Endothelial cell (in vitro differentiated cells): ENCODE measurements at regions not wholly inside any gene's neighbourhood (a gene's known extent, or its start where the extent isn't known, plus 50 kb on each side); places are given as distances from the start of the nearest gene placed in this dataset.

Experiments
- DNase-seq: peaks from one replicate; pipeline ENCODE4 v3.0.0; 2021; ENCODE audit warnings: low spot score
- H3K27ac Mint-ChIP-seq: one replicate; pipeline ENCODE4 v1.8.0; 2021; ENCODE audit warnings: mixed read lengths, inconsistent platforms; ENCODE audit not compliant: unreplicated experiment
- H3K27me3 Mint-ChIP-seq: one replicate; pipeline ENCODE4 v1.8.0; 2021; ENCODE audit warnings: mild to moderate bottlenecking, moderate library complexity, mixed read lengths, inconsistent platforms; ENCODE audit not compliant: unreplicated experiment
- H3K36me3 Mint-ChIP-seq: one replicate; pipeline ENCODE4 v1.8.0; 2021; ENCODE audit warnings: mild to moderate bottlenecking, low read depth, mixed read lengths, inconsistent platforms; ENCODE audit not compliant: unreplicated experiment
- H3K4me1 Mint-ChIP-seq: one replicate; pipeline ENCODE4 v1.8.0; 2021; ENCODE audit warnings: mild to moderate bottlenecking, mixed read lengths, inconsistent platforms; ENCODE audit not compliant: unreplicated experiment
- H3K4me3 Mint-ChIP-seq: one replicate; pipeline ENCODE4 v1.8.0; 2021; ENCODE audit warnings: mild to moderate bottlenecking, mixed read lengths, inconsistent platforms; ENCODE audit not compliant: unreplicated experiment
- H3K9me3 Mint-ChIP-seq: one replicate; pipeline ENCODE4 v1.8.0; 2021; ENCODE audit warnings: mixed read lengths, inconsistent platforms; ENCODE audit not compliant: unreplicated experiment
- TF ChIP-seq, protein P1 (sequence below): fragments of 200-600 bp; sonication (generic); IDR thresholded peaks from one replicate; pipeline ENCODE4 v1.5.0; 2021; ENCODE audit warnings: antibody characterized with exemption; ENCODE audit not compliant: unreplicated experiment

GRCh38 chr13:103908911-103909310 lies 842.7 kb upstream of the SLC10A2 start:
- no peak overlapping the region for H3K27ac Mint-ChIP-seq
- H3K4me3 Mint-ChIP-seq: no peak overlapping the region
- H3K36me3 Mint-ChIP-seq: no peaks in the 10 kb centered on the region
- no peaks in the 10 kb centered on the region for H3K9me3 Mint-ChIP-seq
- no peaks in the 10 kb centered on the region for H3K27me3 Mint-ChIP-seq
- DNase-seq: no peak
- TF ChIP-seq, protein P1, sequence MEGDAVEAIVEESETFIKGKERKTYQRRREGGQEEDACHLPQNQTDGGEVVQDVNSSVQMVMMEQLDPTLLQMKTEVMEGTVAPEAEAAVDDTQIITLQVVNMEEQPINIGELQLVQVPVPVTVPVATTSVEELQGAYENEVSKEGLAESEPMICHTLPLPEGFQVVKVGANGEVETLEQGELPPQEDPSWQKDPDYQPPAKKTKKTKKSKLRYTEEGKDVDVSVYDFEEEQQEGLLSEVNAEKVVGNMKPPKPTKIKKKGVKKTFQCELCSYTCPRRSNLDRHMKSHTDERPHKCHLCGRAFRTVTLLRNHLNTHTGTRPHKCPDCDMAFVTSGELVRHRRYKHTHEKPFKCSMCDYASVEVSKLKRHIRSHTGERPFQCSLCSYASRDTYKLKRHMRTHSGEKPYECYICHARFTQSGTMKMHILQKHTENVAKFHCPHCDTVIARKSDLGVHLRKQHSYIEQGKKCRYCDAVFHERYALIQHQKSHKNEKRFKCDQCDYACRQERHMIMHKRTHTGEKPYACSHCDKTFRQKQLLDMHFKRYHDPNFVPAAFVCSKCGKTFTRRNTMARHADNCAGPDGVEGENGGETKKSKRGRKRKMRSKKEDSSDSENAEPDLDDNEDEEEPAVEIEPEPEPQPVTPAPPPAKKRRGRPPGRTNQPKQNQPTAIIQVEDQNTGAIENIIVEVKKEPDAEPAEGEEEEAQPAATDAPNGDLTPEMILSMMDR: no peak
- no peaks in the 10 kb centered on the region for H3K4me1 Mint-ChIP-seq

DNA sequence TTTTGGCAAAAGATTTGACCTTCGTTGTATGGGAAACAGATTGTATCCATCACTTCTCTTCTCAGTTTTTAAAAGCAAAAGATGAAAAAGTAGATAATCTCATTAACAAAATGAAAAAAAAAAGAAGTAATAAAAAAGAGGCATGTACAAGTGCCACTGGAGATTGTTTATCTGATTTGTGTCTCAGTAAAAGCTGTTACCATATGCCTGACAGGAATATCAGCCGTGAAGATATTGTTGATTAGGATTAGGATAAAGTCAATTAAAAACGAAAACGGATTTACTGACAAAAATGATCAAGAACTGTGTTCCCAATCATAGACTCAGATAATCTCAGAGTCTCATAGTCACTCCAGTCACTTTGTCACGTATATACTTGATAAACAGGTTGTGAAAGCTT lies 842.1 kb upstream of the SLC10A2 start:
- TF ChIP-seq, protein P1: no peak
- H3K36me3 Mint-ChIP-seq: no peaks in the 10 kb centered on the region
- no peak for DNase-seq

DNA sequence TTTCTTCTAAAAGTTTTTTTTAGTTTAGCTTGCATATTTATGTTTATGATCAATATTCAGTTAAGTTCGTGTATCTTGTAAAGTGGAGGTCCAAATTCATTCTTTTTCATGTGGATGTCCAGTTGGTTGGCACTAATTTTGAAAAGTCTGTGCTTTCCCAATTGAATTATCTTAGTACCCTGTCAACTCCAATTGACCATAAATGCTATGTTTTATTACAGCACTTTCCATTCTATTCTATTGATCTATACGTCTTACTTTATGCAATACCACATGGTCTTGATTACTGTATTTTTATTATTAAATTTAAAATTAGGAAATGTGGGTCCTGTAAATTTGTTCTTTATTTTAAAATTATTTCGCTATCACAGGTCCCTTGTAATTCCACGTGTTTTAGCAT lies 837.6 kb upstream of the SLC10A2 start:
- H3K4me3 Mint-ChIP-seq: no peak overlapping the region
- no peaks in the 10 kb centered on the region for H3K4me1 Mint-ChIP-seq
- H3K27ac Mint-ChIP-seq: no peak overlapping the region
- H3K27me3 Mint-ChIP-seq: no peaks in the 10 kb centered on the region
- TF ChIP-seq, protein P1: no peak
- no peaks in the 10 kb centered on the region for H3K9me3 Mint-ChIP-seq
- DNase-seq: no peak
- no peaks in the 10 kb centered on the region for H3K36me3 Mint-ChIP-seq

More for the DNA sequence above, 842.1 kb upstream of the SLC10A2 start:
- Mint-ChIP-seq H3K4me3 (no peak overlapping the region), H3K9me3 (no peaks in the 10 kb centered on the region), H3K4me1 (no peaks in the 10 kb centered on the region), H3K27me3 (no peaks in the 10 kb centered on the region), H3K27ac (no peak overlapping the region)

DNA sequence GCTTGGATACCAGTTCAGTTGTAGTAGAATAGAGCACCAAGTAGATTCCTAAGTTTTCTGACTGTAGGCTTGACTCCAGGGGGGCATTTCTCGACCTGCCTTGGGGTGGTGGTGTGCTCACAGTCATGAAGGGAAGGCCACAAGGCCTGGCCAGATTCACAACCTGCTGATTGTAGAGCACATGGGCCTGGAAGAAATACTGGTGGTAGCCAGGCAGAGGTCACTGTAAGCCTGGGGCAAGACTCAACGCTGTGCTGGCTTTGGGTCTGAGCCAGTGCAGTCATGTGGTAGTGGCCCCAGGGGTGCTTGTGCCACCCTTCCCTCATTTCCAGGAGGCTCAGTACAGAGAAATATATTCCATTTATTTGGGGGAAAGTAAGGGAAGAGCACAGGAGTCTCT lies 832.3 kb upstream of the SLC10A2 start:
- H3K27ac Mint-ChIP-seq: no peak overlapping the region

GRCh38 chr13:103895835-103896531 lies 829.8 kb upstream of the SLC10A2 start:
- no peaks in the 10 kb centered on the region for H3K4me1 Mint-ChIP-seq
- TF ChIP-seq, protein P1: no peak
- H3K27me3 Mint-ChIP-seq: no peaks in the 10 kb centered on the region
- H3K36me3 Mint-ChIP-seq: no peaks in the 10 kb centered on the region
- no peak overlapping the region for H3K27ac Mint-ChIP-seq
- no peak overlapping the region for H3K4me3 Mint-ChIP-seq
- DNase-seq: no peak
- H3K9me3 Mint-ChIP-seq: no peaks in the 10 kb centered on the region

More for the DNA sequence above, 832.3 kb upstream of the SLC10A2 start:
- H3K36me3 Mint-ChIP-seq: no peaks in the 10 kb centered on the region
- TF ChIP-seq, protein P1: no peak
- H3K9me3 Mint-ChIP-seq: no peaks in the 10 kb centered on the region
- no peak overlapping the region for H3K4me3 Mint-ChIP-seq
- no peaks in the 10 kb centered on the region for H3K4me1 Mint-ChIP-seq
- no peaks in the 10 kb centered on the region for H3K27me3 Mint-ChIP-seq
- no peak for DNase-seq
